HCT116 (cell line): ENCODE measurements at regions not wholly inside any gene's neighbourhood (a gene's known extent, or its start where the extent isn't known, plus 50 kb on each side); places are given as distances from the start of the nearest gene placed in this dataset.

Source experiments
- CTCF ChIP-seq, 3 experiments: fragments of 200-600 bp in 1 of 3; sonication (generic) in 1 of 3; IDR thresholded peaks in 2 of 3; conservative IDR thresholded peaks in 1 of 3; 2 replicates each; pipeline ENCODE4 v1.5.1; 2012 to 2017; ENCODE audit warnings: low read depth in 2 of 3, low read length in 2 of 3, antibody characterized with exemption in 1 of 3, borderline replicate concordance in 1 of 3, control low read depth in 1 of 3, mild to moderate bottlenecking in 1 of 3, mixed read lengths in 1 of 3, mixed run types in 1 of 3, moderate library complexity in 1 of 3; ENCODE audit not compliant: insufficient read depth in 1 of 3
- EGR1 ChIP-seq: IDR thresholded peaks from 2 replicates; pipeline ENCODE4 v1.6.1; 2012; ENCODE audit warnings: low read depth
- ELF1 ChIP-seq: IDR thresholded peaks from 2 replicates; pipeline ENCODE4 v1.6.1; 2012; ENCODE audit warnings: low read depth, borderline replicate concordance
- RAD21 ChIP-seq: IDR thresholded peaks from 2 replicates; pipeline ENCODE4 v1.6.1; 2012; ENCODE audit warnings: low read depth, mild to moderate bottlenecking
- SP1 ChIP-seq: IDR thresholded peaks from 2 replicates; pipeline ENCODE4 v1.6.1; 2012; ENCODE audit warnings: low read depth
- SRF ChIP-seq: IDR thresholded peaks from 2 replicates; pipeline ENCODE4 v1.6.1; 2012; ENCODE audit warnings: low read depth
- YY1 ChIP-seq: IDR thresholded peaks from 2 replicates; pipeline ENCODE4 v1.6.1; 2011; ENCODE audit warnings: low read length, low read depth, moderate library complexity, mild to moderate bottlenecking; ENCODE audit not compliant: insufficient replicate concordance; ENCODE audit errors: extremely low read depth

GRCh38 chr4:129788486-129788885, 692.5 kb downstream of the C4orf33 start:
- TF ChIP-seq CTCF (IDR thresholded peaks at IDR 0.05 in 2 of 3, conservative IDR thresholded peaks at IDR 0.05 in 1 of 3; ENCODE audit: borderline replicate concordance in 1 of 3, insufficient read depth in 1 of 3, low read depth in 2 of 3, low read length in 2 of 3), result no peak
- no peak for TF ChIP-seq YY1
- TF ChIP-seq RAD21, result no peak
- no peak for TF ChIP-seq SP1
- no peak for TF ChIP-seq EGR1
- no peak for TF ChIP-seq SRF
- TF ChIP-seq ELF1, result no peak
